ENCODE measurements at regions not wholly inside any gene's neighbourhood (a gene's known extent, or its start where the extent isn't known, plus 50 kb on each side); places are given as distances from the start of the nearest gene placed in this dataset.

GRCh38 chr2:7940723-7941122 is 741.1 kb upstream of the ID2 start:
- TF ChIP-seq CTCF (IDR thresholded peaks at IDR 0.05; ENCODE audit: poor library complexity, severe bottlenecking) (no peak), POLR2AphosphoS5 (IDR thresholded peaks at IDR 0.05) (peak; percentile 53), EZH2 (IDR thresholded peaks at IDR 0.05; ENCODE audit: borderline replicate concordance, insufficient read depth, low read length, poor library complexity, severe bottlenecking) (no peak), EP300 (conservative IDR thresholded peaks at IDR 0.05; ENCODE audit: poor library complexity, severe bottlenecking) (peak; percentile 68), REST (IDR thresholded peaks at IDR 0.05; ENCODE audit: borderline replicate concordance) (no peak), TAF1 (IDR thresholded peaks at IDR 0.05; ENCODE audit: low read depth) (no peak), SMC3 (conservative IDR thresholded peaks at IDR 0.05; ENCODE audit: poor library complexity) (peak; percentile 21), RAD21 (conservative IDR thresholded peaks at IDR 0.05) (no peak), MXI1 (conservative IDR thresholded peaks at IDR 0.05; ENCODE audit: poor library complexity, severe bottlenecking) (peak; percentile 28)

Data from neural cell (in vitro differentiated cells).